ENCODE measurements at regions not wholly inside any gene's neighbourhood (a gene's known extent, or its start where the extent isn't known, plus 50 kb on each side); places are given as distances from the start of the nearest gene placed in this dataset.
A peak's percentile ranks its signal among the peaks of the same experiment; 100 is the strongest.

DNA sequence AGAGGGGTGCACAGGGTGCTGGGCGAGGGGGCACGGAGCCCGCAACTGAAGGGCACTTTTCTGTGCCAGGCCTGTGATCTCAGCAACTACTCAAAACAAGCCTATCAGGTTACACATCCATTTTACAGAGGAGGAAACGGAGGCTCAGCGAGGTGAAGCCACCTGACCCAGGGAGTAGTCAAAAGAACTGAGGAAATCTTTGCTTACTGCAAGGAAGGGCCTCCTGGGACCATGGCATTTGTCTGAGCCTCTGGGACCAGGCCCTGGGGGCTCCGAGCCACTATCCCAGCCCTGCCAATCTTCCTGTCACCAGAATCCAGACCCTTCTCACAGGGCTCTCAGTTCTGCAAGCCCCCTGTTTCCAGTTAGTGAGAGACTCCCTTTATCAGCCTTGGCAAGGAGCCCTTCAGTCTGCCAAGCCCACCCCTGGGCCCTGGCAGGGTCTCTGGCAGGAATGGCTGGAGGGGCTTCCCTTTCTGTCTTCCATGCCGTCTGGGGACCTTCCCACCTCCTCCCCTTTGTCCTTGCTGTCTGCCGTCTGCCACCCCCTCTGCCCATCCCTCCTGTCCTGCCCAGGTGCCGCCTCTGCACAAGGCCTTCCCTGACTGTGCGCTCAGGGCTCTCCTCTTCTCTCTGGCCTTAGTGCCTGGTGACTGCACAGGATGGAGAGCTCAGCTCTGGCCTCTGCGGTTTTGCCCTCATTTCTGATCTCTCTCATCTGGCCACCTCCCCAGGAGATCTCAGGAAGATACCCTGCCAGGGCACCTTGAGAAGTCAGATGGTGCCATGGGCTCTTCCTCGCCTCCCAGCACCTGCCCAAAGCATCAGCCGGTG, 194.7 kb upstream of the GLI2 start:
- ATAC-seq (peak; percentile 21 to 47), DNase-seq (no peak)
- H3K4me3 ChIP-seq: peak overlapping the region in 3 of 4 donors; percentile 24 to 36 (median 31)
- H3K27ac ChIP-seq: peak overlapping the region; percentile 96 to 100 (median 98)
- no peak for TF ChIP-seq POLR2A (IDR thresholded peaks at IDR 0.05)
- TF ChIP-seq, protein P1, sequence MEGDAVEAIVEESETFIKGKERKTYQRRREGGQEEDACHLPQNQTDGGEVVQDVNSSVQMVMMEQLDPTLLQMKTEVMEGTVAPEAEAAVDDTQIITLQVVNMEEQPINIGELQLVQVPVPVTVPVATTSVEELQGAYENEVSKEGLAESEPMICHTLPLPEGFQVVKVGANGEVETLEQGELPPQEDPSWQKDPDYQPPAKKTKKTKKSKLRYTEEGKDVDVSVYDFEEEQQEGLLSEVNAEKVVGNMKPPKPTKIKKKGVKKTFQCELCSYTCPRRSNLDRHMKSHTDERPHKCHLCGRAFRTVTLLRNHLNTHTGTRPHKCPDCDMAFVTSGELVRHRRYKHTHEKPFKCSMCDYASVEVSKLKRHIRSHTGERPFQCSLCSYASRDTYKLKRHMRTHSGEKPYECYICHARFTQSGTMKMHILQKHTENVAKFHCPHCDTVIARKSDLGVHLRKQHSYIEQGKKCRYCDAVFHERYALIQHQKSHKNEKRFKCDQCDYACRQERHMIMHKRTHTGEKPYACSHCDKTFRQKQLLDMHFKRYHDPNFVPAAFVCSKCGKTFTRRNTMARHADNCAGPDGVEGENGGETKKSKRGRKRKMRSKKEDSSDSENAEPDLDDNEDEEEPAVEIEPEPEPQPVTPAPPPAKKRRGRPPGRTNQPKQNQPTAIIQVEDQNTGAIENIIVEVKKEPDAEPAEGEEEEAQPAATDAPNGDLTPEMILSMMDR (IDR thresholded peaks at IDR 0.05 in 4 of 5, conservative IDR thresholded peaks at IDR 0.05 in 1 of 5): no peak
- intact Hi-C loops (cut with DNase I; ENCODE audit: low total_unique reads): loop anchor here (1.0 to 5.0 kb wide), 6 partner anchors 7 to 1704 kb away; no protein-coding TSS in a partner anchor
- no peaks in the 10 kb centered on the region for H3K27me3 ChIP-seq
- no peaks in the 10 kb centered on the region for H3K9me3 ChIP-seq
- in situ Hi-C loops (cut with MboI; ENCODE audit: low sequenced_read_pairs in 4 of 4): loop anchor here in 1 of 4 donors (5.0 kb wide), 1 partner anchor 39 kb away; no protein-coding TSS in a partner anchor
- H3K4me1 ChIP-seq: peaks cover 48 to 49% of the 10 kb centered on the region in 2 donors
- H3K36me3 ChIP-seq: no peaks in the 10 kb centered on the region

- no peaks in the 10 kb centered on the region for H3K27me3 ChIP-seq
- peak; percentile 67 to 68 for ATAC-seq
- H3K27ac ChIP-seq: peak overlapping the region; percentile 96 to 100 (median 98)
- peak; percentile 93 to 98 for DNase-seq
- intact Hi-C loops (cut with DNase I; ENCODE audit: low total_unique reads) (loop anchor here (1.0 to 5.0 kb wide), 3 partner anchors 37 to 1704 kb away; no protein-coding TSS in a partner anchor), in situ Hi-C loops (cut with MboI; ENCODE audit: low sequenced_read_pairs in 4 of 4) (loop anchor here in 1 of 4 donors (5.0 kb wide), 1 partner anchor 39 kb away; no protein-coding TSS in a partner anchor)
- no peaks in the 10 kb centered on the region for H3K9me3 ChIP-seq
- H3K4me3 ChIP-seq: peak overlapping the region in 1 of 4 donors; percentile 5
- no peaks in the 10 kb centered on the region for H3K36me3 ChIP-seq
- peak; percentile 65 to 80 for TF ChIP-seq POLR2A (IDR thresholded peaks at IDR 0.05)
- TF ChIP-seq, protein P1 (IDR thresholded peaks at IDR 0.05 in 4 of 5, conservative IDR thresholded peaks at IDR 0.05 in 1 of 5): no peak
- H3K4me1 ChIP-seq: peaks cover 48 to 49% of the 10 kb centered on the region in 2 donors
These were observed 194.1 kb upstream of the GLI2 start for GRCh38 chr2:120541553-120541932.

DNA sequence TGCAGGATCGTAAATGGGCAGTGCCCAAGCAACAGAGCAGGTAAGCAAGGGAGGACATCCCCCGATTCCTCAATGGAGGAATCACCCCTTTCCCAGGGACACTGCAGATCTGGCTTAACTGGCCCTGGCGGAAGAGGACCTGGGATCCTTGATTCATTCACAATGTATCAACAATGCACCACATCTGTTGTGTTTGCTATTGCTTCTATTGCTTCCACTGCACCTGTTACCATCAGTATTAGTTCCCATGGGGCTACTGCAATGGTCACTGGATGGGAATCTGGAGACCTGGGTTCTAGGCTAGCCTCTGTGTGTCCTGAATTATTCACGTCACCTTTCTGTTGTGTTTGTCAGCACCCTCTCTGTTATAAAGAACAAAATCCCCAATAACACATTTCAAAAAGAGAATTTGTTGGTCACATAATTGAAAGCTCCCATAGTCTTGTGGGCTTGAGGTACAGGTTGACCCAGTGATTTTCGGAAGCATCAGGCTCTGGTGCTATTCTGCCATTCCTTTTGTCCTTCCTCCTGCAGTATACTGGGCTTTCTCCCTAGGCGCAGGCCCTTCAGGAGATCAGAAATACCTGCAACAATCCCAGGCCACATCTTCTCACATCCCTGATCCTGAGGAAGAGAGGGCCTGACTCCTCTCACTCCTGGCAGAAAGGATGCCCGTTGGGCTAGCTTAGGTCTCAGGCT, 193.5 kb upstream of the GLI2 start:
- H3K4me3 ChIP-seq: peak overlapping the region in 1 of 4 donors; percentile 5
- TF ChIP-seq, protein P1 (IDR thresholded peaks at IDR 0.05 in 4 of 5, conservative IDR thresholded peaks at IDR 0.05 in 1 of 5): peak in 1 of 5 experiments; percentile 3
- TF ChIP-seq POLR2A (IDR thresholded peaks at IDR 0.05): no peak
- H3K9me3 ChIP-seq: no peaks in the 10 kb centered on the region
- H3K27me3 ChIP-seq: no peaks in the 10 kb centered on the region
- H3K36me3 ChIP-seq: no peaks in the 10 kb centered on the region
- peak overlapping the region; percentile 96 to 100 (median 98) for H3K27ac ChIP-seq
- peaks cover 48 to 49% of the 10 kb centered on the region in 2 donors for H3K4me1 ChIP-seq
- in situ Hi-C loops (cut with MboI; ENCODE audit: low sequenced_read_pairs in 4 of 4): loop anchor here in 1 of 4 donors (5.0 kb wide), 1 partner anchor 40 kb away; no protein-coding TSS in a partner anchor
- intact Hi-C loops (cut with DNase I; ENCODE audit: low total_unique reads): loop anchor here (1.0 to 5.0 kb wide), 4 partner anchors 10 to 1705 kb away; no protein-coding TSS in a partner anchor
- no peak for DNase-seq
- ATAC-seq: no peak

GRCh38 chr2:120542911-120543527, 192.6 kb upstream of the GLI2 start:
- intact Hi-C loops (cut with DNase I; ENCODE audit: low total_unique reads) (loop anchor here (1.0 to 5.0 kb wide), 2 partner anchors 9 to 1706 kb away; no protein-coding TSS in a partner anchor), in situ Hi-C loops (cut with MboI; ENCODE audit: low sequenced_read_pairs in 4 of 4) (loop anchor here in 1 of 4 donors (5.0 kb wide), 1 partner anchor 41 kb away; no protein-coding TSS in a partner anchor)
- DNase-seq (no peak), ATAC-seq (no peak)
- Histone ChIP-seq H3K27ac (peak overlapping the region; percentile 23 to 100 (median 98)), H3K9me3 (no peaks in the 10 kb centered on the region), H3K27me3 (no peaks in the 10 kb centered on the region), H3K4me1 (peaks cover 52 to 54% of the 10 kb centered on the region in 2 donors), H3K4me3 (no peak overlapping the region), H3K36me3 (no peaks in the 10 kb centered on the region)
- TF ChIP-seq, protein P1 (IDR thresholded peaks at IDR 0.05 in 4 of 5, conservative IDR thresholded peaks at IDR 0.05 in 1 of 5): no peak
- TF ChIP-seq POLR2A (IDR thresholded peaks at IDR 0.05): no peak
